HG03103 (cell line): ENCODE measurements at regions not wholly inside any gene's neighbourhood (a gene's known extent, or its start where the extent isn't known, plus 50 kb on each side); places are given as distances from the start of the nearest gene placed in this dataset.
"Not testable (repeated sequence)": the region's sequence is repeated elsewhere in the genome, so short reads cannot be mapped to it uniquely, and the experiment has no call there.

Source experiments
- ATAC-seq: cut with Tn5 transposase; IDR thresholded peaks from one replicate; pipeline ENCODE4 v1.9.1; 2021; ENCODE audit warnings: low read depth; ENCODE audit not compliant: unreplicated experiment

- no peak for ATAC-seq
Observed at GRCh38 chr14:38363217-38363616, 107.3 kb upstream of the CLEC14A start.

GRCh38 chr14:38357557-38357956, 101.7 kb upstream of the CLEC14A start:
- ATAC-seq: no peak

DNA sequence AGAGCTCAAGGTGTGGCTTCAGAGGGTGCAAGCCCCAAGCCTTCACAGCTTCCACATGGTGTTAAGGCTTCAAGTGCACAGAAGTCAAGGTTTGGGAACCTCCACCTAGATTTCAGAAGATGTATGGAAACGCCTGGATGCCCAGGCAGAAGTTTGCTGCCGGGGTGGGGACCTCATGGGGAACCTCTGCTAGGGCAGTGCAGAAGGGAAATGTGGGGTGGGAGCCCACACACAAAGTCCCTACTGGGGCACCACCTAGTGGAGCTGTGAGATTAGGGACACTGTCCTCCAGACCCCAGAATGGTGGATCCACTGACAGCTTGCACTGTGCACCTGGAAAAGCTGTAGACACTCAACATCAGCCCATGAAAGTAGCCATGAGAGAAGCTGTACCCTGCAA, 99.6 kb upstream of the CLEC14A start:
- ATAC-seq: not testable (repeated sequence)

DNA sequence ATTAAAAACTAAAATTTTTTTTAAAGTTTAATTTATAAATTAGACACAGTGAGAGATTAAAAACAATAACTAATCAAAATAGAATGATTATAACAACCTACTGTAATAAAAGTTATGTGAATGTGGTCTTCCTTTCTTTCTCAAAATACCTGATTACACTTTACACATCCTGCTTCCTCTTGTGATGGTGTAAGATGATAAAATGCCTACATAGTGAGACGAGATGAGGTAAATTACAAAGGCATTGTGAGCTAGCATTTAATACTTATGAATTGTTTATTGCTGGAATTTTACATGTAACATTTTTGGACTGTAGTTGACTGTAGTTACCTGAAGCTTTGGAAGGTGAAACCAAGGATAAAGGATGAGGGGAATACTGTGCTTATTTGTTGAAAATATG, 94.2 kb upstream of the CLEC14A start:
- no peak for ATAC-seq

- ATAC-seq: no peak
Observed at GRCh38 chr14:38342803-38343202, 86.9 kb upstream of the CLEC14A start.

DNA sequence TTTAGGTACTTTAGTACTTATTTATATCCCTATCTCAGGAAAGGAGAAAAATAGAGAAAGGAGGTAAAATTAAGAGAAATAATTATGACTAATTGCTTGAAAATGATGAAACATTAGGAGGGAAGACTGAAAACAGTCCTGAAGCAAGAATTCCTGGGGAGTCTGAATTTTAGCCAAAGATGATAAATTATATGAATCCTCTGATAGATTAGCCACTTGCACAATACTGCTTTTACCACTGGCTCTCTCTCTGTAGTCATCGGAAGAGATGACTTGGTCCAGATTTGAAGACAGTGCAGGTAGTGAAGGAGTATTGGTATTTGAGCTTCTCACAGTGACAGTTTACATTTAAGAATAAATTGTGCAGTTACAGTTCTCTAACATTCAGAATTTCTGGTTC, 83.8 kb upstream of the CLEC14A start:
- no peak for ATAC-seq

DNA sequence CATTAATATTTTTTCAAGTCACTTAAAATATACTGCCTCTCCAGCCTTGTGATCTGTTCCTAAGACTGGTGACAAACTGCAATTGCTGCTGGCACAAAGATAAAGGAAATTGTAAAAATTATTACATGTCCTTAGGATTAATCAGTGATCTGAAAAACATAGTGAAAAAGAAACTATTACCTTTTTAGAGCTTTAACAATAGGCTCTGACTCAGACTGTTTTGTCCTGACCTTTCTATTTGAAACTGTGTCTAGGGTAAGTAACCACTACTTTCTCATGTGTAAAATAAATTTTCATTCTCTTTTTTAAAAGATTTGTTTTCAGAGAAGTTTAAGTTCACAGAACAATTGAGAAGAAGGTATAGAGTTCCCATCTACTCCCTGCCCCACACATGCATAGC, 80.4 kb upstream of the CLEC14A start:
- no peak for ATAC-seq

- no peak for ATAC-seq
Observed at GRCh38 chr14:38330275-38330674, 74.4 kb upstream of the CLEC14A start.

- ATAC-seq: no peak
Observed at GRCh38 chr14:38329246-38329645, 73.4 kb upstream of the CLEC14A start.

DNA sequence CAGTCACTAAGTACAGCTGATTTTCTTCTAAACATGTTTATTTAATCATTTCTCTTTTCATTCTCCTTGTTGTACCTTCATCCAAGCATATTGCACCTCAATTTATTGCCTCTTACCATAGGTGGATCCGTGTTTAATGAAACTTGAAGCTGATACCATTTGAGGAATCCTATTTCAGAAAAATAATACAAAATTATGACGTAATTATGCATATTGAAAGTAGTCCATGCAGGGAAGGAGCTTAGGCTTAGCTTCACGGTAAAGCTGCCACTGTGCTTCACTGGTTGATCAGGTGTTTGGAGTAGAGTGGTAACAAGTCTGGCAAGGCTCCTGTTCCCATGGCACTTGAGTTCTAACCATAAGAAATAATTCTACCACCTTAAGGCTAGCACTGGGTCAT, 61.0 kb upstream of the CLEC14A start:
- ATAC-seq: no peak

DNA sequence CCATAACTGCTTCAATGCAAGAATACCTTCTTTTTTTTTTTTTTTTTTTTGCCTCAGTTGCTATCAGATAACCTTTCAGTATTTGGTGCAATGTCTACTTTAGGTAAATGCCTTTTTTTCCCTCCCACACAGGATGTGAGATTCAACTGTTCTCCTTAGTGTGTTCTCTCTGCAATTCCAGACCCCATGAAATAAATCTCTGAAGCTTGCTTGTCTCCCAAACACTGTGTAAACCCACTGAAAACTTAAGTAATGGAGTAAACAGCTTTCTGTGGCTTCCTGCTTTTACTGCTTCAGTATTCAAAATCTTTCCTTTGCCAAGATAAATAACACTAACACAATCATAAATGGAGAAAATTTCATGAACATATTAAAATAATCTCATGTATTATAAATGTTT, 55.8 kb upstream of the CLEC14A start:
- ATAC-seq: no peak

- no peak for ATAC-seq
Observed at GRCh38 chr14:38310420-38310995, 54.6 kb upstream of the CLEC14A start.

GRCh38 chr14:38309522-38310277, 53.8 kb upstream of the CLEC14A start:
- no peak for ATAC-seq
